RWPE2 (cell line): ENCODE measurements at regions not wholly inside any gene's neighbourhood (a gene's known extent, or its start where the extent isn't known, plus 50 kb on each side); places are given as distances from the start of the nearest gene placed in this dataset.

ENCODE experiments used
- ATAC-seq: fragments of 200-7000 bp; cut with Tn5 transposase; 3 replicates; pipeline ENCODE4 v1.9.1; 2021; ENCODE audit warnings: low read depth
- DNase-seq: peaks from one replicate; pipeline ENCODE4 v3.0.0-alpha.2; 2020; ENCODE audit warnings: low spot score
- H3K27ac ChIP-seq: fragments of 450-650 bp; 2 replicates; pipeline ENCODE4 v1.5.1; 2017; ENCODE audit warnings: mild to moderate bottlenecking; ENCODE audit not compliant: poor library complexity, severe bottlenecking
- H3K27me3 ChIP-seq: fragments of 250-450 bp; sonication (Bioruptor Pico); 2 replicates; pipeline ENCODE4 v1.5.1; 2021; ENCODE audit warnings: mild to moderate bottlenecking, moderate library complexity; ENCODE audit not compliant: insufficient read depth, poor library complexity, severe bottlenecking
- H3K36me3 ChIP-seq: fragments of 250-450 bp; sonication (Bioruptor Pico); 2 replicates; pipeline ENCODE4 v1.5.1; 2020; ENCODE audit warnings: low read depth, mild to moderate bottlenecking, moderate library complexity
- H3K4me1 ChIP-seq: fragments of 250-450 bp; sonication (Bioruptor Pico); 2 replicates; pipeline ENCODE4 v1.5.1; 2021; ENCODE audit warnings: mild to moderate bottlenecking, moderate library complexity; ENCODE audit not compliant: insufficient read depth, poor library complexity, severe bottlenecking
- H3K4me3 ChIP-seq: fragments of 250-450 bp; sonication (Bioruptor Pico); 2 replicates; pipeline ENCODE4 v1.5.1; 2021; ENCODE audit warnings: mild to moderate bottlenecking, moderate library complexity; ENCODE audit not compliant: severe bottlenecking
- H3K9me3 ChIP-seq: fragments of 250-450 bp; sonication (Bioruptor Pico); 2 replicates; pipeline ENCODE4 v1.5.1; 2021; ENCODE audit warnings: mild to moderate bottlenecking, moderate library complexity; ENCODE audit not compliant: severe bottlenecking
- CTCF ChIP-seq: fragments of 450-650 bp; IDR thresholded peaks from one replicate; pipeline ENCODE4 v1.5.1; 2017; ENCODE audit warnings: mild to moderate bottlenecking, moderate library complexity; ENCODE audit not compliant: poor library complexity, severe bottlenecking

- no peaks in the 10 kb centered on the region for H3K36me3 ChIP-seq
- H3K4me3 ChIP-seq: no peak overlapping the region
- H3K27me3 ChIP-seq: no peaks in the 10 kb centered on the region
- H3K9me3 ChIP-seq: no peaks in the 10 kb centered on the region
- H3K4me1 ChIP-seq: no peaks in the 10 kb centered on the region
- H3K27ac ChIP-seq: no peak overlapping the region
- no peak for TF ChIP-seq CTCF
- ATAC-seq (no peak), DNase-seq (no peak)
Measured at GRCh38 chr3:79885407-79885806, 117.6 kb upstream of the ROBO1 start.

GRCh38 chr3:79884354-79884753, 116.6 kb upstream of the ROBO1 start:
- H3K4me1 ChIP-seq: no peaks in the 10 kb centered on the region
- no peak for TF ChIP-seq CTCF
- ATAC-seq (no peak), DNase-seq (no peak)
- no peaks in the 10 kb centered on the region for H3K9me3 ChIP-seq
- H3K27me3 ChIP-seq: no peaks in the 10 kb centered on the region
- H3K36me3 ChIP-seq: no peaks in the 10 kb centered on the region
- no peak overlapping the region for H3K4me3 ChIP-seq
- no peak overlapping the region for H3K27ac ChIP-seq

GRCh38 chr3:79881431-79881830, 113.6 kb upstream of the ROBO1 start:
- ATAC-seq (no peak), DNase-seq (no peak)
- H3K36me3 ChIP-seq: no peaks in the 10 kb centered on the region
- no peaks in the 10 kb centered on the region for H3K9me3 ChIP-seq
- H3K27ac ChIP-seq: no peak overlapping the region
- H3K4me1 ChIP-seq: no peaks in the 10 kb centered on the region
- no peaks in the 10 kb centered on the region for H3K27me3 ChIP-seq
- H3K4me3 ChIP-seq: no peak overlapping the region
- TF ChIP-seq CTCF: no peak

- H3K27me3 ChIP-seq: no peaks in the 10 kb centered on the region
- H3K36me3 ChIP-seq: no peaks in the 10 kb centered on the region
- no peak for DNase-seq
- no peaks in the 10 kb centered on the region for H3K4me1 ChIP-seq
- no peak overlapping the region for H3K27ac ChIP-seq
- no peak for ATAC-seq
- H3K4me3 ChIP-seq: no peak overlapping the region
- no peak for TF ChIP-seq CTCF
- H3K9me3 ChIP-seq: no peaks in the 10 kb centered on the region
Measured at GRCh38 chr3:79878708-79879107, 110.9 kb upstream of the ROBO1 start.

GRCh38 chr3:79874646-79875045, 106.8 kb upstream of the ROBO1 start:
- no peak for DNase-seq
- Histone ChIP-seq H3K4me1 (peaks cover 17% of the 10 kb centered on the region), H3K9me3 (no peaks in the 10 kb centered on the region), H3K4me3 (no peak overlapping the region), H3K27me3 (no peaks in the 10 kb centered on the region), H3K27ac (no peak overlapping the region), H3K36me3 (no peaks in the 10 kb centered on the region)
- no peak for ATAC-seq
- no peak for TF ChIP-seq CTCF
